ENCODE measurements at regions not wholly inside any gene's neighbourhood (a gene's known extent, or its start where the extent isn't known, plus 50 kb on each side); places are given as distances from the start of the nearest gene placed in this dataset.

- Histone ChIP-seq H3K9ac (ENCODE audit: low read length) (no peak overlapping the region), H3K9me3 (ENCODE audit: insufficient read depth, low read depth, low read length) (no peaks in the 10 kb centered on the region), H3K27ac (ENCODE audit: low read depth, low read length) (no peak overlapping the region), H3K4me1 (ENCODE audit: insufficient read depth, low read length) (no peaks in the 10 kb centered on the region), H4K20me1 (ENCODE audit: insufficient read depth, low read length) (no peaks in the 10 kb centered on the region), H3K4me3 (ENCODE audit: insufficient read depth, low read depth, low read length) (no peak overlapping the region), H3K4me2 (ENCODE audit: low read length) (no peak overlapping the region), H3K79me2 (ENCODE audit: insufficient read depth, low read length) (no peaks in the 10 kb centered on the region), H2AFZ (ENCODE audit: low read depth, low read length) (no peak overlapping the region), H3K27me3 (ENCODE audit: insufficient read depth, low read length) (no peaks in the 10 kb centered on the region), H3K36me3 (ENCODE audit: insufficient read depth, low read length) (no peaks in the 10 kb centered on the region)
- no peak for DNase-seq (ENCODE audit: low read depth)
- TF ChIP-seq EZH2 (IDR thresholded peaks at IDR 0.05; ENCODE audit: insufficient read depth, low read length) (no peak), CTCF (IDR thresholded peaks at IDR 0.05; ENCODE audit: insufficient read depth, low read depth, low read length) (no peak)
- no peak overlapping the region for H3K4me3 Mint-ChIP-seq (ENCODE audit: unreplicated experiment)
- H3K27ac Mint-ChIP-seq (ENCODE audit: unreplicated experiment): no peak overlapping the region
- H3K27me3 Mint-ChIP-seq (ENCODE audit: low read depth, unreplicated experiment): no peaks in the 10 kb centered on the region
- FAIRE-seq: no peak
- no peaks in the 10 kb centered on the region for H3K36me3 Mint-ChIP-seq (ENCODE audit: low read depth, unreplicated experiment)
- no peaks in the 10 kb centered on the region for H3K9me3 Mint-ChIP-seq (ENCODE audit: unreplicated experiment)
- no peaks in the 10 kb centered on the region for H3K4me1 Mint-ChIP-seq (ENCODE audit: low read depth, unreplicated experiment)
Measured at GRCh38 chr13:107242138-107242537, 674.2 kb upstream of the ARGLU1 start.

GRCh38 chr13:107241381-107241780, 673.4 kb upstream of the ARGLU1 start:
- no peak overlapping the region for H3K27ac Mint-ChIP-seq (ENCODE audit: unreplicated experiment)
- FAIRE-seq: no peak
- TF ChIP-seq CTCF (IDR thresholded peaks at IDR 0.05; ENCODE audit: insufficient read depth, low read depth, low read length) (no peak), EZH2 (IDR thresholded peaks at IDR 0.05; ENCODE audit: insufficient read depth, low read length) (no peak)

GRCh38 chr13:107239213-107239612, 671.3 kb upstream of the ARGLU1 start:
- DNase-seq (ENCODE audit: low read depth) (no peak), FAIRE-seq (no peak)
- Histone ChIP-seq H3K27ac (ENCODE audit: low read depth, low read length) (no peak overlapping the region), H3K36me3 (ENCODE audit: insufficient read depth, low read length) (no peaks in the 10 kb centered on the region), H3K9me3 (ENCODE audit: insufficient read depth, low read depth, low read length) (no peaks in the 10 kb centered on the region), H3K4me3 (ENCODE audit: insufficient read depth, low read depth, low read length) (no peak overlapping the region), H4K20me1 (ENCODE audit: insufficient read depth, low read length) (no peaks in the 10 kb centered on the region), H3K79me2 (ENCODE audit: insufficient read depth, low read length) (no peaks in the 10 kb centered on the region), H3K27me3 (ENCODE audit: insufficient read depth, low read length) (no peaks in the 10 kb centered on the region), H3K9ac (ENCODE audit: low read length) (no peak overlapping the region), H3K4me2 (ENCODE audit: low read length) (no peak overlapping the region), H3K4me1 (ENCODE audit: insufficient read depth, low read length) (no peaks in the 10 kb centered on the region), H2AFZ (ENCODE audit: low read depth, low read length) (no peak overlapping the region)
- Mint-ChIP-seq H3K36me3 (ENCODE audit: low read depth, unreplicated experiment) (no peaks in the 10 kb centered on the region), H3K4me3 (ENCODE audit: unreplicated experiment) (no peak overlapping the region), H3K27me3 (ENCODE audit: low read depth, unreplicated experiment) (no peaks in the 10 kb centered on the region), H3K27ac (ENCODE audit: unreplicated experiment) (no peak overlapping the region), H3K9me3 (ENCODE audit: unreplicated experiment) (no peaks in the 10 kb centered on the region), H3K4me1 (ENCODE audit: low read depth, unreplicated experiment) (no peaks in the 10 kb centered on the region)
- no peak for TF ChIP-seq EZH2 (IDR thresholded peaks at IDR 0.05; ENCODE audit: insufficient read depth, low read length)
- no peak for TF ChIP-seq CTCF (IDR thresholded peaks at IDR 0.05; ENCODE audit: insufficient read depth, low read depth, low read length)

More at GRCh38 chr13:107241381-107241780, 673.4 kb upstream of the ARGLU1 start:
- no peaks in the 10 kb centered on the region for H3K27me3 ChIP-seq (ENCODE audit: insufficient read depth, low read length)
- H3K4me1 Mint-ChIP-seq (ENCODE audit: low read depth, unreplicated experiment): no peaks in the 10 kb centered on the region
- H3K4me2 ChIP-seq (ENCODE audit: low read length): no peak overlapping the region
- H3K36me3 Mint-ChIP-seq (ENCODE audit: low read depth, unreplicated experiment): no peaks in the 10 kb centered on the region
- H4K20me1 ChIP-seq (ENCODE audit: insufficient read depth, low read length): no peaks in the 10 kb centered on the region
- H3K36me3 ChIP-seq (ENCODE audit: insufficient read depth, low read length): no peaks in the 10 kb centered on the region
- no peak overlapping the region for H3K27ac ChIP-seq (ENCODE audit: low read depth, low read length)
- no peak for DNase-seq (ENCODE audit: low read depth)
- no peaks in the 10 kb centered on the region for H3K9me3 ChIP-seq (ENCODE audit: insufficient read depth, low read depth, low read length)
- no peak overlapping the region for H3K4me3 Mint-ChIP-seq (ENCODE audit: unreplicated experiment)
- no peaks in the 10 kb centered on the region for H3K79me2 ChIP-seq (ENCODE audit: insufficient read depth, low read length)
- no peaks in the 10 kb centered on the region for H3K9me3 Mint-ChIP-seq (ENCODE audit: unreplicated experiment)
- no peak overlapping the region for H2AFZ ChIP-seq (ENCODE audit: low read depth, low read length)
- no peaks in the 10 kb centered on the region for H3K27me3 Mint-ChIP-seq (ENCODE audit: low read depth, unreplicated experiment)
- H3K4me1 ChIP-seq (ENCODE audit: insufficient read depth, low read length): no peaks in the 10 kb centered on the region
- no peak overlapping the region for H3K9ac ChIP-seq (ENCODE audit: low read length)
- H3K4me3 ChIP-seq (ENCODE audit: insufficient read depth, low read depth, low read length): no peak overlapping the region

Data from astrocyte (in vitro differentiated cells and primary cell).